DMS79 treated with DMSO at 0.1 percent for 48 hours (cell line): ENCODE measurements at regions not wholly inside any gene's neighbourhood (a gene's known extent, or its start where the extent isn't known, plus 50 kb on each side); places are given as distances from the start of the nearest gene placed in this dataset.

Experiments used
- DNase-seq: peaks from one replicate; lab custom pipeline; 2025; lab: John Stamatoyannopoulos, UW

GRCh38 chr7:54629771-54630170, 87.6 kb downstream of the VSTM2A start:
- DNase-seq, result no peak

- DNase-seq, result no peak
Measured at GRCh38 chr7:54622696-54623309, 80.6 kb downstream of the VSTM2A start.
